Uterus (tissue), 2 donors: ENCODE measurements at regions not wholly inside any gene's neighbourhood (a gene's known extent, or its start where the extent isn't known, plus 50 kb on each side); places are given as distances from the start of the nearest gene placed in this dataset.

ENCODE experiments used
- CTCF ChIP-seq, 4 experiments: fragments of 200-600 bp in 2 of 4; fragments of 450-650 bp in 2 of 4; sonication (generic) in 2 of 4; IDR thresholded peaks; one replicate each; pipeline ENCODE4 v1.5.1; 2016 to 2019; ENCODE audit warnings: antibody characterized with exemption in 4 of 4, mild to moderate bottlenecking in 2 of 4, moderate library complexity in 1 of 4
- POLR2A ChIP-seq, 2 donors: fragments of 450-650 bp; IDR thresholded peaks; one replicate each; pipeline ENCODE4 v1.6.1; 2016; ENCODE audit warnings: antibody characterized with exemption in 2 of 2, mild to moderate bottlenecking in 1 of 2, moderate library complexity in 1 of 2

GRCh38 chr10:8211631-8212030 is 157.1 kb downstream of the GATA3 start:
- TF ChIP-seq CTCF (IDR thresholded peaks at IDR 0.05) (no peak), POLR2A (IDR thresholded peaks at IDR 0.05) (no peak)
